ENCODE measurements at regions not wholly inside any gene's neighbourhood (a gene's known extent, or its start where the extent isn't known, plus 50 kb on each side); places are given as distances from the start of the nearest gene placed in this dataset.

DNA sequence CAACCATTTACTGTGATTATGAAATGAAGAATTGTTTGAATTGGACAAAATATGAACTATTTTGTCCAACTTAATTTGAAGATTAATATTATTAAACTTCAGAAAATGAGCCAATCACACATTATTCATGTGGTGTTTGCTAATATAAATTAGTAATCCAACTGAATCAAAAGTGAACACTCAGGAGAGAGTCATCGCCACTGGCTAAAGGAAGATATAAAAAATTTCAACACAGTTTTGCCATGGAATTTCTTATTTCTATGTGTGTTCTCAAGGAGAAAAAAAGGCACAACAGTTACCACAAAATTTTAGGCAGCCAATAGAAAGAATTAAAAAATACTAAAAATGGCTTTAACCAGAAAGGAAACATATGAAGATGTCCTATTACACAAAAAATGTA, 2683.8 kb downstream of the PCDH9 start:
- Histone ChIP-seq H3K36me3 (ENCODE audit: control insufficient read depth, insufficient read depth, low read length) (no peaks in the 10 kb centered on the region), H3K27me3 (ENCODE audit: control insufficient read depth, insufficient read depth, low read length) (no peaks in the 10 kb centered on the region), H3K4me3 (ENCODE audit: low read depth, low read length) (no peak overlapping the region)
- FAIRE-seq: no peak
- peak; percentile 56 for DNase-seq (ENCODE audit: low read depth)
- TF ChIP-seq, protein P1, sequence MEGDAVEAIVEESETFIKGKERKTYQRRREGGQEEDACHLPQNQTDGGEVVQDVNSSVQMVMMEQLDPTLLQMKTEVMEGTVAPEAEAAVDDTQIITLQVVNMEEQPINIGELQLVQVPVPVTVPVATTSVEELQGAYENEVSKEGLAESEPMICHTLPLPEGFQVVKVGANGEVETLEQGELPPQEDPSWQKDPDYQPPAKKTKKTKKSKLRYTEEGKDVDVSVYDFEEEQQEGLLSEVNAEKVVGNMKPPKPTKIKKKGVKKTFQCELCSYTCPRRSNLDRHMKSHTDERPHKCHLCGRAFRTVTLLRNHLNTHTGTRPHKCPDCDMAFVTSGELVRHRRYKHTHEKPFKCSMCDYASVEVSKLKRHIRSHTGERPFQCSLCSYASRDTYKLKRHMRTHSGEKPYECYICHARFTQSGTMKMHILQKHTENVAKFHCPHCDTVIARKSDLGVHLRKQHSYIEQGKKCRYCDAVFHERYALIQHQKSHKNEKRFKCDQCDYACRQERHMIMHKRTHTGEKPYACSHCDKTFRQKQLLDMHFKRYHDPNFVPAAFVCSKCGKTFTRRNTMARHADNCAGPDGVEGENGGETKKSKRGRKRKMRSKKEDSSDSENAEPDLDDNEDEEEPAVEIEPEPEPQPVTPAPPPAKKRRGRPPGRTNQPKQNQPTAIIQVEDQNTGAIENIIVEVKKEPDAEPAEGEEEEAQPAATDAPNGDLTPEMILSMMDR (IDR thresholded peaks at IDR 0.05; ENCODE audit: insufficient read depth, low read length, severe bottlenecking): no peak

DNA sequence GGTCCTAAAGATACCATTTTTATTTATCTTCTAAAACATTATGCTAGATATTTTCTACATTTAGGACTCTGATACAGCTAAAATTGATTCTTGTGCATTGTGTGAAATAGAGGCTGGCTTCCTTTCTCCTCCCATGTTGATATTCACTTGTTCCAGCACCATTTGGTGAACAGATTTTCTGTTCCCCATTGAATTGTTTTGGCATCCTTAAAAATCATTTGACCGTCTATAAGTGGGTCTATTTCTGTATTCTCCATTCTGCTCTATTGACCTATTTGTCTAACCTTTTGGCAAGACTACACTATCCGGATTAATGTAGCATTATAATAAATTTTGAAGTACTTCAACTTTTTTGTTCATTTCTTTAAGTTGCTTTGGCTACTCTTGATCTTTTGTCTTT, 2689.2 kb downstream of the PCDH9 start:
- no peak for DNase-seq (ENCODE audit: low read depth)
- TF ChIP-seq, protein P1 (IDR thresholded peaks at IDR 0.05; ENCODE audit: insufficient read depth, low read length, severe bottlenecking): no peak
- no peak for FAIRE-seq
- H3K27me3 ChIP-seq (ENCODE audit: control insufficient read depth, insufficient read depth, low read length): no peaks in the 10 kb centered on the region
- no peaks in the 10 kb centered on the region for H3K36me3 ChIP-seq (ENCODE audit: control insufficient read depth, insufficient read depth, low read length)
- no peak overlapping the region for H3K4me3 ChIP-seq (ENCODE audit: low read depth, low read length)

DNA sequence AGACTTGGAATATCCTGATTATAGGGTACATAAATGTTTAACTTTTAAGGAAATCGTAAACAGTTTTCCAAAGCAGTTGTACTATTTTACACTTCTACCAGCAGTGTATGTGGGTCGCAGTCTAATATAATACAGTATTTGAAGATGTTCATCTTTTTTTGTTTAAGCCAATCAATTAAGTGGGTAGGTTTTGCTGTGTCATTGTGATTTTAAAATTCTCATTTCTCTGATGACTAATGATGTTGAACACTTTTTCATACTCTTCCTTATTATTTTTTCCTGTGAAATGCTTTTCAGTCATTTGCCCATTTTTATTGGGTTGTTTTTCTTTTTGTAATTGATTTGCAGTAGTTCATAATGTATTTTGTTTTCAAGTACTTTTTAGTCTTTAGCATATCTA, 2689.7 kb downstream of the PCDH9 start:
- Histone ChIP-seq H3K36me3 (ENCODE audit: control insufficient read depth, insufficient read depth, low read length) (no peaks in the 10 kb centered on the region), H3K27me3 (ENCODE audit: control insufficient read depth, insufficient read depth, low read length) (no peaks in the 10 kb centered on the region), H3K4me3 (ENCODE audit: low read depth, low read length) (no peak overlapping the region)
- DNase-seq (ENCODE audit: low read depth) (peak; percentile 13), FAIRE-seq (no peak)
- TF ChIP-seq, protein P1 (IDR thresholded peaks at IDR 0.05; ENCODE audit: insufficient read depth, low read length, severe bottlenecking): no peak

DNA sequence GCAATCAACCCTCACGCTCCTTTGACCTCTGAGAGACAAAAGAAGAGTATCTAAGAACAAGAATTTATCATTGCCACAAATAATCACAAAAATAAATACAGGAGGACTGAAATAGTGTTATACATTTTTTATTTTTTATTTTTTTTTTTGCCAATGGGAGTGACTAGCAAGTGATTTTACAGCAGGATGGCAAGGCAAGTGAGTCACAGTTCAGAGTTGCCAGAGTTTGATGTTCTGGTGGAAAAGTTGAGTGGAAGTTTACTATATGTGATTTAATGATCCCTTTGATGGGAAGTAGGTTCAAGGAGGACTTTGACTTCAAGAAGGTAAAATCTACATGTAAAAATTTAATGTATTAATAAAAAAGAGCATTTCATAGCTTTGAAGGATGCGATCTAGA, 2691.4 kb downstream of the PCDH9 start:
- FAIRE-seq: no peak
- no peaks in the 10 kb centered on the region for H3K27me3 ChIP-seq (ENCODE audit: control insufficient read depth, insufficient read depth, low read length)
- TF ChIP-seq, protein P1 (IDR thresholded peaks at IDR 0.05; ENCODE audit: insufficient read depth, low read length, severe bottlenecking): no peak
- no peak overlapping the region for H3K4me3 ChIP-seq (ENCODE audit: low read depth, low read length)
- no peak for DNase-seq (ENCODE audit: low read depth)
- no peaks in the 10 kb centered on the region for H3K36me3 ChIP-seq (ENCODE audit: control insufficient read depth, insufficient read depth, low read length)

DNA sequence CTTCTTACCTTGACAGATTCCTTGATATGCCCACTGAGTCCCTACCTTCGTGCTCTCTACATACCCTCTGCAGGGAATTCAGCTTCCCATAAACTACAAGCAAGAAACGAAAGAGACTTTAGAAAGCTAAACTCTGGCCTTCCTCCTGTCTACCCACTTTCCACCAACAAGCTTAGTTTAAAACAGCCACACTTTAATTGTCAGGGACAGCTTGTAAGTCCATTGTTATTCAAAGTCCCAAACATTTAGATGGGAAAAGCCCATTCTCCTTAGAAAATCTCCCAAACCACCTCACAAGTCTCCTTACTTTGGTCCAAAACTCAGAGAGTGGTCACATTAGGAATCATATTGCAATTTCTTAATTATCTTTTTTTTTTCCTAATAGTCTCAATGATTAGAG, 2695.8 kb downstream of the PCDH9 start:
- TF ChIP-seq, protein P1 (IDR thresholded peaks at IDR 0.05; ENCODE audit: insufficient read depth, low read length, severe bottlenecking): no peak
- H3K27me3 ChIP-seq (ENCODE audit: control insufficient read depth, insufficient read depth, low read length): no peaks in the 10 kb centered on the region
- H3K36me3 ChIP-seq (ENCODE audit: control insufficient read depth, insufficient read depth, low read length): no peaks in the 10 kb centered on the region
- no peak overlapping the region for H3K4me3 ChIP-seq (ENCODE audit: low read depth, low read length)
- FAIRE-seq (no peak), DNase-seq (ENCODE audit: low read depth) (no peak)

DNA sequence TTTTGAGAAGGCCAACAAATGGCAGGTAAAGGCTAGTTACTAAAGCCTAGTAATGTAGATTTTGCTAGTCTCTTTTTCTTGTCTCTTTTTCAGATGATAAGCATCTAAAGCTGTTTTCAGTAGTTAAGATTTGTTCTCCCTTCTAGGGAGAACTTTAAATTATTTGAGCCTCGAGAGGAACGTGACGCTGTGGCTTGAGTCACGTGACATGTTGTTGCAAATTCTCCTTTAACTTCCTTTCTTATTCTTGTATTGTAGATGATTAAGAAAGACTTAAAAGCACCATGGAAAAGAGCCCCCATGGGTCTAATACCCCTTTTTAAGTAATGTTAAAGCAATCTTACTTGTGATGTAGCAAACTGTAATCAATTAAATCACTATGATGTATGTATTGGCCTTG, 2698.7 kb downstream of the PCDH9 start:
- Histone ChIP-seq H3K4me3 (ENCODE audit: low read depth, low read length) (no peak overlapping the region), H3K27me3 (ENCODE audit: control insufficient read depth, insufficient read depth, low read length) (no peaks in the 10 kb centered on the region), H3K36me3 (ENCODE audit: control insufficient read depth, insufficient read depth, low read length) (no peaks in the 10 kb centered on the region)
- DNase-seq (ENCODE audit: low read depth): no peak
- TF ChIP-seq, protein P1 (IDR thresholded peaks at IDR 0.05; ENCODE audit: insufficient read depth, low read length, severe bottlenecking): no peak
- no peak for FAIRE-seq
